ENCODE measurements at regions not wholly inside any gene's neighbourhood (a gene's known extent, or its start where the extent isn't known, plus 50 kb on each side); places are given as distances from the start of the nearest gene placed in this dataset.

DNA sequence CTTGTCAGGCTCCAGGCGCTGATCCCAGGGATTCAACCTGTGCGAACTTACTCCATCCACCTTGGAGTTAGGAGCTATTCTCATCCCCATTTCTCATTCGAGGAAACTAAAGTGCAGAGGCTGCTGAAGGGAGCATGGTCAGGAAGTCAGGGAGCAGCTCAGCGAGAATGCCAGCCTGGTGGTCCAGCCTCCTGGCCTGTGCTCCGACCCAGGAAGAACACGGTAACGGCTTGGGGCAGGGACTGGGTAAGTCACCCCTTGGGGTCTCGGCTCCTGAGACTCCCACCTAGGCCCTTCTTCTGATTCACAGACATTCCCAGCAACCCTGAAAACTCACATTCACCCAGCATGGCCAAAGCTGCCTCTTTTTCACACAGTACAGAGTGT, 132.8 kb downstream of the CRYBB2 start:
- Histone ChIP-seq H3K4me1 (no peaks in the 10 kb centered on the region), H3K4me3 (no peak overlapping the region), H3K27ac (no peak overlapping the region), H3K36me3 (ENCODE audit: insufficient read depth in 1 of 2, low read depth in 1 of 2) (peaks cover 0 to 61% of the 10 kb centered on the region in 2 donors), H3K27me3 (ENCODE audit: insufficient read depth in 3 of 3, low read length in 2 of 3) (no peaks in the 10 kb centered on the region), H3K9me3 (no peaks in the 10 kb centered on the region)
- DNase-seq = no peak
- no peak for ATAC-seq
- 90 to 94% (median 91%) methylated on average over 8 of the region's 8 CpGs for WGBS, 3 donors
- TF ChIP-seq, protein P1, sequence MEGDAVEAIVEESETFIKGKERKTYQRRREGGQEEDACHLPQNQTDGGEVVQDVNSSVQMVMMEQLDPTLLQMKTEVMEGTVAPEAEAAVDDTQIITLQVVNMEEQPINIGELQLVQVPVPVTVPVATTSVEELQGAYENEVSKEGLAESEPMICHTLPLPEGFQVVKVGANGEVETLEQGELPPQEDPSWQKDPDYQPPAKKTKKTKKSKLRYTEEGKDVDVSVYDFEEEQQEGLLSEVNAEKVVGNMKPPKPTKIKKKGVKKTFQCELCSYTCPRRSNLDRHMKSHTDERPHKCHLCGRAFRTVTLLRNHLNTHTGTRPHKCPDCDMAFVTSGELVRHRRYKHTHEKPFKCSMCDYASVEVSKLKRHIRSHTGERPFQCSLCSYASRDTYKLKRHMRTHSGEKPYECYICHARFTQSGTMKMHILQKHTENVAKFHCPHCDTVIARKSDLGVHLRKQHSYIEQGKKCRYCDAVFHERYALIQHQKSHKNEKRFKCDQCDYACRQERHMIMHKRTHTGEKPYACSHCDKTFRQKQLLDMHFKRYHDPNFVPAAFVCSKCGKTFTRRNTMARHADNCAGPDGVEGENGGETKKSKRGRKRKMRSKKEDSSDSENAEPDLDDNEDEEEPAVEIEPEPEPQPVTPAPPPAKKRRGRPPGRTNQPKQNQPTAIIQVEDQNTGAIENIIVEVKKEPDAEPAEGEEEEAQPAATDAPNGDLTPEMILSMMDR (IDR thresholded peaks at IDR 0.05) = no peak
- intact Hi-C loops (cut with DNase I) = loop anchor here in 1 of 2 donors (5.0 kb wide), 1 partner anchor 265 kb away; no protein-coding TSS in a partner anchor

DNA sequence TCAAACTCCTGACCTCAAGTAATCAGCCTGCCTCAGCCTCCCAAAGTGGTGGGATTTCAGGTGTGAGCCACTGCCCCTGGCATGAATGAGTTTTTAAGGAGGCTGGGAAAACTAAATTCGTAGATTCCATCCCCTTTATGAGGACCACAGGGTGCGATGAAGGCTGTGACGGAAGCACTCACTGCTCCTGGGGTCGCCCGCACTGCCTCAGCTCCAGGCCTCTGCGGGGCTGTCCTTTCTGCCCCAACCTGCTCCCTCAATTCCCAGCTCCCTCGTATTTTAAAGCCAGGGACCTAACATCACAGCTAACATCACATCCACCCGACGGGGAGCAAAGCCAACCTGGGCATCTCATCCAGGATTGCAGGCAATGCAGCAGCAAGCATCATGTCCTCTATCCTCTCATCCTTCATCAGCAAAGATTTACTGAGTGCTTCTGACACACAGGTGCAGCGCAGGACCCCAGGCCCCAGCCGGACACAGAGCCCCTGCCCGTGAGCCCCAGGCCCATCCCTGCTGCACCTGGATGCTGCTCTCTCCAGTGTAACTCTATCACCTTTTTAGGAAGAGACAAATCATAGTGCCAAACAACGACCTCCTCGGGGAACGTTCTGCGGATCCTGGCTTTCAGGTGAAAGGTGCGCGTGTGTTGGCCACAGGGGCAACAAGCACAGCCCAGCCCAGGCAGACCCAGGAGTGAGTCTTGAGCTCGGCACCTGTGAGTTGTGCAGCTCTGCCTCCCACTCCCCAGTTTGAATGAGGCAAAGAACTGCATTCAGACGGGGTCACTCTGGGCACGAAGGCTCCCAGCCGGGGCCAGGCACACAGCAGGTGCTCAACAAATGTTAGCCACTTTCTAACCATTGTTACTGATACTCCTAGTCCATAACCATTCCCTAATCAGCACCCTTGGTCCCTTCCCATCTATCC, 134.3 kb downstream of the CRYBB2 start:
- H3K4me3 ChIP-seq = no peak overlapping the region
- intact Hi-C loops (cut with DNase I) = loop anchor here in 1 of 2 donors (5.0 kb wide), 1 partner anchor 266 kb away; no protein-coding TSS in a partner anchor
- peaks cover 0 to 61% of the 10 kb centered on the region in 2 donors for H3K36me3 ChIP-seq (ENCODE audit: insufficient read depth in 1 of 2, low read depth in 1 of 2)
- ATAC-seq (no peak), DNase-seq (no peak)
- H3K4me1 ChIP-seq = no peaks in the 10 kb centered on the region
- H3K27me3 ChIP-seq (ENCODE audit: insufficient read depth in 3 of 3, low read length in 2 of 3) = no peaks in the 10 kb centered on the region
- WGBS, 3 donors = 93 to 94% (median 94%) methylated on average over 22 of the region's 22 CpGs
- H3K27ac ChIP-seq = no peak overlapping the region
- TF ChIP-seq, protein P1 (IDR thresholded peaks at IDR 0.05) = no peak
- H3K9me3 ChIP-seq = no peaks in the 10 kb centered on the region

DNA sequence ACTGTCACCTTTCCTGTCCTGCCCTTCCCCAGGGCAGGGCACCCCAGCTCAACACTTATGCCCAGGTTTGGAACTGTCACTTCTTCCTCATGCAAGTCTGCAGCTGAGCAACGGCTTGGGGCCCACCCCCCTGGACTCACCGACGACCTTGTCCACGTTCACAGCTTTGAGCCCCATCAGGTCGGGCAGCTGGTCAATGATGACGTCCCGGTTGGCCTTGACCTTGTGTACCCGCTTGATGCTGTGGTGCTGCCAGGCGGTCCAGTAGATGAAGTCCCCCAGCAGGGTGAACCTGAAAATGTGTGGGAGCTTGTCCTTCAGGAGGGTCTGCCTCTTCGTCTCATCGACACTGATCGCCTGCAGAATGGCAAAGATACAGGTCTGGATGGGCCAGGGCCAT, 135.0 kb downstream of the CRYBB2 start:
- H3K27ac ChIP-seq = no peak overlapping the region
- H3K4me1 ChIP-seq = no peaks in the 10 kb centered on the region
- WGBS, 3 donors = 89 to 94% (median 92%) methylated on average over 12 of the region's 12 CpGs
- peaks cover under 1 to 61% of the 10 kb centered on the region in 2 donors for H3K36me3 ChIP-seq (ENCODE audit: insufficient read depth in 1 of 2, low read depth in 1 of 2)
- no peak for DNase-seq
- H3K9me3 ChIP-seq = no peaks in the 10 kb centered on the region
- H3K27me3 ChIP-seq (ENCODE audit: insufficient read depth in 3 of 3, low read length in 2 of 3) = no peaks in the 10 kb centered on the region
- no peak overlapping the region for H3K4me3 ChIP-seq
- no peak for ATAC-seq
- TF ChIP-seq, protein P1 (IDR thresholded peaks at IDR 0.05) = no peak
- intact Hi-C loops (cut with DNase I) = loop anchor here in 1 of 2 donors (5.0 kb wide), 1 partner anchor 267 kb away; no protein-coding TSS in a partner anchor

DNA sequence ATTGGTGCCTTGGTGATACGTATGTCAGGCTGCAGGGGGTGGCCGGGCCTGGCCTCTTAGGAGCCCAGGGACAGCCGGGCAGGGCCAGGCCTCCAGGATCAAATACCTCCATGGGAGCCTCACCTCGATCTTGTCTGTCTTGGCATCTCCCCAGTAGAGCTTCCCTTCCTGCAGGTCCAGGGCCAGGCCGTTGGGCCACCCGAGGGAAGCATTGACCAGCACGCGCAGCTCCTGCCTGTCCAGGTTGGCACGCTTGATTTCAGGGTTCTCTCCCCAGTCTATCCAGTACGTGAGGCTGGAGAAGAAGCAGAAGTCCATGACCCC, 137.7 kb downstream of the CRYBB2 start:
- H3K4me1 ChIP-seq = no peaks in the 10 kb centered on the region
- no peaks in the 10 kb centered on the region for H3K9me3 ChIP-seq
- H3K27me3 ChIP-seq (ENCODE audit: insufficient read depth in 3 of 3, low read length in 2 of 3) = no peaks in the 10 kb centered on the region
- ATAC-seq (no peak), DNase-seq (no peak)
- intact Hi-C loops (cut with DNase I) = no loop called here
- no peak overlapping the region for H3K27ac ChIP-seq
- no peak overlapping the region for H3K4me3 ChIP-seq
- WGBS, 3 donors = 89 to 92% (median 91%) methylated on average over 10 of the region's 10 CpGs
- H3K36me3 ChIP-seq (ENCODE audit: insufficient read depth in 1 of 2, low read depth in 1 of 2) = peaks cover 3 to 36% of the 10 kb centered on the region in 2 donors
- TF ChIP-seq, protein P1 (IDR thresholded peaks at IDR 0.05) = no peak
